ENCODE measurements at regions not wholly inside any gene's neighbourhood (a gene's known extent, or its start where the extent isn't known, plus 50 kb on each side); places are given as distances from the start of the nearest gene placed in this dataset.

DNA sequence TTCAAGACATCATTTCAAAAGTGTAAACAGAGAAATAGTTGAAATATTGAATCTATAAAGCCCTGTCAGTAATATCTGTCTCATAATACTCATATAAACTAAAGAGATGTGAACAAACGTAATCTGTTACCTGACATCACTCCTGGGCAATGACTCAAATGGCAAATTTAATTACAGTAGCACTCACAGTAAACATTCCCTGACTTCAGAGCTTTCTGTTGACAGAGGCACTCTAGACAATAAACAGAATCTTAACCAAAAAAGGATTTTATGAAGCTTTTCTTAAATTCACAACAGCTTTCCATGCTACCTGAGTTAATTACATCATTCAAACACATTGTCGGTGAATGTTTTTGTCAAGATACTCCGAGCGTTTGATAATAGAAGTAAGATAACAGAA lies 128.1 kb upstream of the PDE1A start:
- no peak for TF ChIP-seq ARNT (IDR thresholded peaks at IDR 0.05)
- no peak for TF ChIP-seq SP1 (IDR thresholded peaks at IDR 0.05)
- no peak for TF ChIP-seq SUZ12 (IDR thresholded peaks at IDR 0.05)

All from HEK293T (cell line).